NCI-H1930 (cell line): ENCODE measurements at regions not wholly inside any gene's neighbourhood (a gene's known extent, or its start where the extent isn't known, plus 50 kb on each side); places are given as distances from the start of the nearest gene placed in this dataset.

Experiments
- DNase-seq, 2 experiments: peaks; one replicate each; lab custom pipeline; 2025; lab: John Stamatoyannopoulos, UW

GRCh38 chr3:30495172-30496065 lies 111.0 kb upstream of the TGFBR2 start:
- no peak for DNase-seq

- no peak for DNase-seq
These were observed 110.1 kb upstream of the TGFBR2 start for GRCh38 chr3:30496066-30496966.

DNA sequence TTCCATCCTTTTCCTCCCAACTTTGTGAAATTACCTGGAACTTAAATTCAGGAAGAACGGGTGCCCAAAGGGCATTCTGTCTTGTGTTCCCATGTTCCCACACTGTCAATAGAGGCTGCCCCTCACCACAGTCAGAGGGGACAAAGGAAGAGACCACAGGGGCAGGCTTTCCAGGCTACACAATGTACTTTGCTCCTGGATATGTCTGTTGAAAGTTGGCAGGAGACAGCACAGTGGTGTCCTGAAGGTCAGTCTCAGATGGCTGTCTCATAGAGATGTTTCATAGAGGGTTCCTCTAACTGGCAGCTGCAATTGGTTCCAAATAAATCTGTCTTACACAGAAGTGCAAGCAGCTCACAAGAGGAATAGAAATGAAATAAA lies 107.8 kb upstream of the TGFBR2 start:
- no peak for DNase-seq

GRCh38 chr3:30500666-30501399 lies 105.6 kb upstream of the TGFBR2 start:
- DNase-seq, result no peak

- no peak for DNase-seq
These were observed 104.9 kb upstream of the TGFBR2 start for GRCh38 chr3:30501526-30501925.

GRCh38 chr3:30502051-30502741 lies 104.2 kb upstream of the TGFBR2 start:
- no peak for DNase-seq

DNA sequence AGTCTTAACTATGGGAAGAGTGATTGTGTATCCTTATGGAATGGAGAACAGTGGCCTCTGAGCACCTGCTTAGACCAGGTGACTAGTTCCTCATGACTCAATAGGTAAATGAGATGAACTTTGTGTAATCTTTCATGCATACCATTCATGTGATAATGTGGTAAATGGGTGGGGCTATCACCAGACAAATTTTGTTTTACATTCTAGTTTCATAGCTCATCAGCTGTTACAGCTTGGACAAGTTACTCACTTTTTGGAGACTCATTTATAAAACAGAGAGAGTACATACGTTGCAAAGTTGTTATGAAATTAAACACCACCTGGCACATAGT lies 103.7 kb upstream of the TGFBR2 start:
- DNase-seq, result no peak

GRCh38 chr3:30503446-30503845 lies 103.0 kb upstream of the TGFBR2 start:
- DNase-seq, result no peak

GRCh38 chr3:30504939-30505338 lies 101.5 kb upstream of the TGFBR2 start:
- DNase-seq, result no peak

GRCh38 chr3:30505866-30506520 lies 100.4 kb upstream of the TGFBR2 start:
- no peak for DNase-seq

DNA sequence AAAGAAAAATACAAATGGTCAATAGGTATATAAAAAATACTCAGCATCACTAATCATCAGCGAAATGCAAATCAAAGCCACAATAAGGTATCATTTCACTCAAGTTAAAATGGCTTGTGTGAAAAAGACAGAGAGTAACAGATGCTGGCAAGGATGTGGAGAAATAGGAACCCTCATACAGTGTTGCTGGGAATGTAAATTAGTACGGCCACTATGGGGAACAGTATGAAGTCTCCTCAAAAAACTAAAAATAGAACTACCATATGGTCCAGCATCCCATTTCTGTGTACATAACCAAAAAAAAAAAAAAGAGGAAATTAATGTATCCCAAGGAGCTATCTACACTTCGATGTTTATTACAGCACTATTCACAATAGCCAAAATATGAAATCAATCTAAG lies 98.1 kb upstream of the TGFBR2 start:
- DNase-seq, result no peak

DNA sequence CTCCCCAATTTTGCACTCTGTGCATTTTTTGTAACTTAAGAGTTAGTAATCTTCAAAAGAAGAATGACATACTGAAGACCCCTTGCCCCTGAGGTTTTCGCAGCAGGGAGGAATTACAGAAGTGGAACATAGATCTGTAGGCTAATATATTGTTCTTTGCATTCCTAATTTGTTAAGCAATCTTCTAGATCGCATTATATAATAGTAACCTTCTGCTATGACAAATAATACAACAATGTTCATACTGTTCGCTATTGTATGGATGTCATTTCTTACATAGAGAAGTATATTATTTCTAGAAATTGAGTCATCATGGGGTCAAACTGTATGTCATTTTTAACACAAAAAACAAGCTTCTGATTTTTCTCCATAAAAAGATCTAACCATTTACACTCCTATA lies 95.8 kb upstream of the TGFBR2 start:
- no peak for DNase-seq

DNA sequence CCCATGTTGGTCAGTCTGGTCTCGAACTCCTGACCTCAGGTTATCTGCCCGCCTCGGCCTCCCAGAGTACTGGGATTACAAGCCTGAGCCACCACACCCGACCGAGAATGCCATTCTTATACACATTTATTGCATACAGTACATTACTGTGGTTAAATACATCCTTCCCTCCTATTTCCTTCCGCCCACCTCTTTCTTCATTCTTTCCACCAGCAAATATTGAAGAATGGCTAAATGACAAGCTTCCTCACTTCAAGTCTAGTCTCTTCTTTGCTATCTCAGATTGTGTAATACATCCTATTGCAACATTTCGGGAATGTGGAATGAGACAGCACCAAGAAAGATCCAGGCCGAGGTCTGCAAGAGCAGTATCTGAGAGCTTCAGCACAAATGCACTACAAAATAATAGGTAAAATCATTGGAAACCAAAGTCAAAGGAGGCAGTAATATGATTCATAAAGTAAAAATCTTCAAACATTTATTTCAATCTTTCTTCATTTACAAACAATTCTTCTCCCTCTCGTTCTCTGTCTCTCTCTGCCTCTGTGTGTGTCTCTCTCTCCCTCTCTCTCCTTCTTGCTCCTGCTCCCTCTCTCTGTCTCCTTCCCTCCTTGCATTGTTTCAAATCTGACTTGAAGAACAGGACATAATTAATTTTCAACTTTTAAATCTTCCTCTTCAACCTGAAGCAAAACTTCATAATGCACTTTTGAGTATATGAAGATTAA lies 94.7 kb upstream of the TGFBR2 start:
- DNase-seq, result no peak

GRCh38 chr3:30512576-30512975 lies 93.8 kb upstream of the TGFBR2 start:
- DNase-seq, result no peak

DNA sequence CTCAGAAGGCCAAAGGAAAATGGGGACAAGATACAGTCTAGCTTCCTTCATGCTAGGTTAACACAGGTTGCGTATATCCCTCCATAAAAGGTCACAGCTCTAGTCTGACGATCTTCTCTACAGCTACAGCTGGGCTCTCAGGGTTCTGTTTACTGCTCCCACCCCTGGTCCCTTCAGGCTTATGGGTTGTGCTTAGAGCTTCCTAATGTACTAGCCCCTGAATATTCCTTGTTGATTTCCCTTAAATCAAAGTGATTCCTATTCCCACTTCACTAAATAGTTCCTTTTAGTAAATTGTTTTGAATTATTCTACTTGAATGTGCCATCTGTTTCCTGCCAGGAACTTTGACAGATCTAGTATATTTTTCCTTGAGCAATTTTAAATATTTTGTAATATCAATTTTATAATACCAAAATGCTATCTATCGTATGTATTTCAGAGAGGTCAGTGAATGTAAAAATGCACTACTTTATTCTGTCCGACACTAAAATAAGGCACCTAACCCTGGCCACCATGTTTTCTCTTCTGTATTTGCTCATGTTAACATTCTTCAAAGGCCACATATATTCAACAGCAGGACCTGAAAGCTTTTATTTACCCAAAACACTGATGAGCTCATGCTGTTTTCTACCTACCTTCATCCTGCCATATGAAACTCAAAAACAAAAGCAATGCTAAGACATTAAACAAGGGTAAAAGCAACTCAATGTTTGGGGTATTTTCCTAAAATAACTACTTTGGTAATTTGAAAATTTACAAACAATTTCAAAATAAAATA lies 92.8 kb upstream of the TGFBR2 start:
- no peak for DNase-seq

DNA sequence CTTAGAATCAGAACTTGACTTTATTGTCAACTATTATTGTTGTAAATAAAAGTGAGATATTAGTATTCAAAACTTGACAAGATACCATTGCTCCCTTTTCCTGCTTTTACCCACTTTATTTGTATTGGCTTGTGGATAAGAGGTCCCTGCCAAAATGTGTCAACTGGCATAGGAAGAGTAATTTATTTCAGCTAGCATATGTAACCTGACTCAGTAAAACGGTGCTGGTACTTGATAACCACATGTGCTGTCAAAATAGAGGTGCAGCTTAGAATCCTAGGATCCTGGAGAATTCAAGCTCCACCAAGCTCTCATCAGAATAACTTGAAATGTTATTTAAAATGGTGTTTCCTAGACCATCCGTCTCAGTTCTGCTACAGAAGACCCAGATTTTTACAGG lies 90.2 kb upstream of the TGFBR2 start:
- no peak for DNase-seq

DNA sequence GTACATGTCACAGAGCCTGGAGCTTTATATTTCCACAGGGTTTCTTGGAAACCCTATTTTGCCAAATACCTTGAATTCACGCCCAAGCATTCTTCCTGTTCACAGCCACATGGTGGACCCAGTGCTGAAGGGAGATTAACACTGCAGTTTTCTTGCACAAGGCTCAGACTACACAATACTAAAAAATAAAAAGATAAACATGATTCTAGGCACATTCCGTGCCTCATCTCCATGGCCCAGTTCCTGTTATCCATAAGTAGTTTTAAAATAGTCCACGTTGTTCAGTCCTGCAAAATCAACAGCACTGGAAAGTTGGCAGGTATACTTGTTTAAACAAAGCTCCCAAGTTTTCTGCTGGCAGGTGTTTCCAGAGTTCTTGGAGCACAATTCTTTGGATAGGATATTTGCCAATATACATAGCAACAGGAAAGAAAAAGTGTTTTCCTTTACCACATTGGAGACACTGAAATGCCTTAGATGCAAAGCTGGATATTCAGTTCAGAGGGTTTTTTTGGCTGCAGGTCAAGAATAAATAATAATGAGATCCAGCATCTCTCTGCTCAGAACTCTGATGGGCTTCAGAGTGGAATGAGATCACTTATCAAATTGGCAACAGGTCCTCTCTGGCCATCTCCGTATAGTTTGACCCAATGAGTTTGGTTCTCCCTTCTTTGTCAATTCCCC lies 88.1 kb upstream of the TGFBR2 start:
- DNase-seq, result no peak

DNA sequence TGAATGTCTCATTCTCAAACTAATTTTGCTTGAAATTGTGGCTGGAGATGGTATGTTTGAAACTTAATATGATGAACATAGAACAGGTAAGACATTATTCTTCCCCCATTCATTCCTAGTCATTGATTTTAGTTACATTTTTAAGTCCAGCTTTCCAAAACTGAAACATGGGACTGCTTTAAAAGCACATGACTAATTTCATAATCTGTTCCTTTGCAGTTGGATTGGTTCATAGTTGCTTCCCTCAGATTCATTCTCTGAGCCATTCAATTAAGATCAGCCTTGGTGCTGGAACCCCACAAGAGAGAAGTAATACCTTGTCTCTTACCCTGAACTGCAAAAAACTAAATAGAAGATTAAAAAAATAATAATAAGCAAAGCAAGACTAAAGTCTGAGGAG lies 87.5 kb upstream of the TGFBR2 start:
- no peak for DNase-seq

DNA sequence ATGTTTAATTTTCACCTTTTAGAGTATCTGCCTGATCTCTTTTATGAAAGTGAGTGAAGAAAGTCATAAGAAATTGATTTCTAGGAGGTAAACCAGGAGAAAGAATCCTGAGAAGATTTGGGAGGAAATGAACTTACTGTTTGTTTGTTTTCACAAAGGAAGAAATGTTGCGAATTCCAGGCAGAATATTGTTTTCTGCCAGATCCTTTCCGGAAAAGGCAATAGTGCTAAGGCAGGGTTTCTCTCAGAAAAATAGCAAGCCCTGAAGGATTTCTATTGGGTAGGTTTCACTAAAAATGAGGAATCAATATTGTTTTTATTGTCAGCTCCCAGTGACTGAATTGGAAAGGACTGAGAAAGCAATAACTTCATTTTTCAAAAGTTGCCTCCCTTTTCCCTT lies 85.7 kb upstream of the TGFBR2 start:
- no peak for DNase-seq
